Mucosa of descending colon (tissue), 3 donors: ENCODE measurements at regions not wholly inside any gene's neighbourhood (a gene's known extent, or its start where the extent isn't known, plus 50 kb on each side); places are given as distances from the start of the nearest gene placed in this dataset.

ENCODE experiments used
- ATAC-seq: fragments of 200-7000 bp; cut with Tn5 transposase; one replicate; pipeline ENCODE4 v1.9.1; 2020; ENCODE audit warnings: mild to moderate bottlenecking, moderate library complexity
- DNase-seq, 3 donors: peaks; one replicate each; pipeline ENCODE4 v3.0.0-alpha.2; 2020
- H3K36me3 ChIP-seq: fragments of 200-600 bp; one replicate; pipeline ENCODE4 v1.8.0; 2021; ENCODE audit warnings: low read depth, mild to moderate bottlenecking
- H3K4me1 ChIP-seq: fragments of 200-600 bp; one replicate; pipeline ENCODE4 v1.8.0; 2021; ENCODE audit warnings: low read depth, mild to moderate bottlenecking
- H3K4me3 ChIP-seq: fragments of 200-600 bp; one replicate; pipeline ENCODE4 v1.8.0; 2021; ENCODE audit warnings: mild to moderate bottlenecking
- H3K9me3 ChIP-seq: fragments of 200-600 bp; one replicate; pipeline ENCODE4 v1.8.0; 2021; ENCODE audit warnings: mild to moderate bottlenecking
- intact Hi-C, 2 donors: fragments of 100-400 bp; cut with DNase I in 1 of 2; cut with micrococcal nuclease in 1 of 2; formaldehyde crosslinking; loops; one replicate each; pipeline versions ENCODE4 v1.11.0 to v1.11.1; 2022; cut with DNase I, micrococcal nuclease
- TF ChIP-seq, protein P1 (sequence below): fragments of 200-600 bp; IDR thresholded peaks from one replicate; pipeline ENCODE4 v1.8.0; 2022; ENCODE audit warnings: antibody characterized with exemption, mild to moderate bottlenecking
- donor health status: DM: no; HTN: no; CAD: no; lungs with moderate emphysema.
- donor health status: DM: no; HTN: no; CAD: no.
- donor health status: DM: no; HTN: yes; CAD: no.

DNA sequence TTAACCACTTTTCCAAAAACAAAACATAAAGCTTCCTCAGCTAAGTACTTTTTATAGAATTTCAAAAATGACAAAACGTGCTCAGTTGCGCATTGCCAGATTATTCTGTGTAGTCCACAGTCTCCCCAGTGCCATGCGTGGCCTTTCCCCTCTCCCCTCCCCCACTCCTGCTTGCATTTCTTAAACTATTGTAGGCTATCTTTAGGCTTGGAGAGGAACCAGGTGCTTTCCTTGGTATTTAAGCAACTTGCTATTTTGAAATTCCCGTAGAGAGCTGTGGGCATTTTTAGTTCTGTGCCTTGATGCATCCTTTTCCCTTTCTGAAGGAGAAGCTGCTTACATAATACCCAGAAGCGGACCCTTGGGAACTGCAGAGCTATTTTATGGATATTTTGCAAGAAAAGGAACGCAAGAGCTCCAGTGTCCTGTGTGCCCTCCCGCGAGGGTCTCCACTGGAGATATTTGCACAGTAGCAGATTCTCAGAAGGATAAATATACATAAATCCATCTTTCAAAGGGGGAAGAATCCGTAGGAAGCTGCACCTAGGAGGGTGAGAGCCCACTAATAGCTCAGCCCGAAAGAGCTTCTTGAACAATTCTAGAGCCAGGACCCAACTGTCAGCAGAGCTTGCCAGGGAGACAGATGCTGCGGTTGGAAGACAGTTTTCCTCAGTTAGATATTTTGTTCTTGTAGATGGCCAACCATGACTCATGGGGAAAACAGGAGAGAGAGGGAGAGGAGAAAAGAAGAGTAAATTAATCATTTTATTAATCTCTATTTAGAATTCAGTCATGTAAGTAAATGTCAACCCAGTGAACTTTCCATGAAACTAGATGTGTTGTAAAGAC is 1298.3 kb upstream of the WWC1 start:
- H3K4me1 ChIP-seq: no peaks in the 10 kb centered on the region
- no peak overlapping the region for H3K4me3 ChIP-seq
- ATAC-seq: no peak
- intact Hi-C loops: no loop called here
- H3K9me3 ChIP-seq: no peaks in the 10 kb centered on the region
- peak in 1 of 3 donors; percentile 28 for DNase-seq
- TF ChIP-seq, protein P1, sequence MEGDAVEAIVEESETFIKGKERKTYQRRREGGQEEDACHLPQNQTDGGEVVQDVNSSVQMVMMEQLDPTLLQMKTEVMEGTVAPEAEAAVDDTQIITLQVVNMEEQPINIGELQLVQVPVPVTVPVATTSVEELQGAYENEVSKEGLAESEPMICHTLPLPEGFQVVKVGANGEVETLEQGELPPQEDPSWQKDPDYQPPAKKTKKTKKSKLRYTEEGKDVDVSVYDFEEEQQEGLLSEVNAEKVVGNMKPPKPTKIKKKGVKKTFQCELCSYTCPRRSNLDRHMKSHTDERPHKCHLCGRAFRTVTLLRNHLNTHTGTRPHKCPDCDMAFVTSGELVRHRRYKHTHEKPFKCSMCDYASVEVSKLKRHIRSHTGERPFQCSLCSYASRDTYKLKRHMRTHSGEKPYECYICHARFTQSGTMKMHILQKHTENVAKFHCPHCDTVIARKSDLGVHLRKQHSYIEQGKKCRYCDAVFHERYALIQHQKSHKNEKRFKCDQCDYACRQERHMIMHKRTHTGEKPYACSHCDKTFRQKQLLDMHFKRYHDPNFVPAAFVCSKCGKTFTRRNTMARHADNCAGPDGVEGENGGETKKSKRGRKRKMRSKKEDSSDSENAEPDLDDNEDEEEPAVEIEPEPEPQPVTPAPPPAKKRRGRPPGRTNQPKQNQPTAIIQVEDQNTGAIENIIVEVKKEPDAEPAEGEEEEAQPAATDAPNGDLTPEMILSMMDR: no peak
- no peaks in the 10 kb centered on the region for H3K36me3 ChIP-seq

DNA sequence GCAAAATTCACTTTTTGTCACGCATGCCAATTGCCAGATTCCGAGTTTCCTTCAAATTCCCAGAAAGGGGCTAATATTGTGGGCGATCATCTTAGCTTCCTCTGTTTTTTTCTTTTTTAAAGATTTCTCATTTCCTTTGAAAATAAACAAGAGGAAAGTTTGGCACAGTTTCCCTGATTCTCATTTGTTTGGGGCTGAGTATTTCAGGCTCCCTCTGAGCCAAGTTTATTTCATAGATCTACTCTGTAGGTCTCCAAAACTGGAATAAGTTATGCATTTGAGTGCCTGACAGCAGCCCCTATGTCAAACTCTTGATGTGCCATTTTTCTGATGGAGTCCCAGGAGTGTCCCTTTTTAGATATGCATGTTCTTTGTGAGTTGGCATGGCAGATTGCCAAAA is 1297.2 kb upstream of the WWC1 start:
- intact Hi-C loops: no loop called here
- Histone ChIP-seq H3K4me3 (no peak overlapping the region), H3K9me3 (no peaks in the 10 kb centered on the region), H3K36me3 (no peaks in the 10 kb centered on the region), H3K4me1 (no peaks in the 10 kb centered on the region)
- no peak for ATAC-seq
- DNase-seq: no peak
- TF ChIP-seq, protein P1: no peak

DNA sequence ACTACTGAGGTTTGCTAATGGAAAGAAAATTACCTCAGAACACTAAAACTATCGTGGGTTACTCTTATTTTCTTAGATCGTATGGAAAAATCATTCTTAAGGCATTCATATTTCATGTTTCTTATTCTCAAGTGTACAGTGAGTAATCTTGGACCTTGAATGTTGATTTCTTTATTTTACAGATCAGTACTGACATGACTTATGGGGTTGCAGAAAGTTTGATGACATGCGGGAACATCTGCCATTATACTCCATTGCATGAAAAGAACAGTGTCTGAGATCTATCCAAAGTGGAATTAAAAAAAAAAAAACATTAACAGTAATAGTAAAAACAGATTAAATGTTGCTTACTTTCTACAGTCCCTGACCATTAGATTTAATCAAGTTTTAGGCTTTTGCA is 1290.2 kb upstream of the WWC1 start:
- H3K9me3 ChIP-seq: no peaks in the 10 kb centered on the region
- intact Hi-C loops: no loop called here
- no peak overlapping the region for H3K4me3 ChIP-seq
- ATAC-seq (no peak), DNase-seq (no peak)
- H3K36me3 ChIP-seq: no peaks in the 10 kb centered on the region
- no peaks in the 10 kb centered on the region for H3K4me1 ChIP-seq
- TF ChIP-seq, protein P1: no peak

DNA sequence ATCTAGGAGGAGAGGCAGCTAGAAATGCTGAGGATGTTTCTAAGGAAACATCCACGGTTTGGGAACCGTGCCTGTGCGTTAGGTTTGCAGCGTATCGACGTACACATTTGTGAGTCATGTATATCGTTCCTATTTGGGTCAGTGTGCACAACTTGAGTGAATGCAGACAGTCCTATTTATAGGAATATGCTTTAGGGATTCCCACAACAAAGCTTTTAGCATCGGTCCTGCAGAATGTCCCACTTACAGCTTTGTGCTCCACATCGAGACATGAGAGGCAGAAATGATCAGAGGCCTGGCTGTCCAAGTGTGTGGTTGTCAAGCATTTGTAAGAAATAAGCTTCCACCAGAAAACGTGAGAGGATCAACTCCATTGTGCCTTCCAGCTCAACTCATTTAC is 1282.7 kb upstream of the WWC1 start:
- TF ChIP-seq, protein P1: no peak
- Histone ChIP-seq H3K4me3 (no peak overlapping the region), H3K36me3 (no peaks in the 10 kb centered on the region), H3K4me1 (peaks cover 5% of the 10 kb centered on the region), H3K9me3 (no peaks in the 10 kb centered on the region)
- no peak for ATAC-seq
- DNase-seq: no peak
- intact Hi-C loops: no loop called here

DNA sequence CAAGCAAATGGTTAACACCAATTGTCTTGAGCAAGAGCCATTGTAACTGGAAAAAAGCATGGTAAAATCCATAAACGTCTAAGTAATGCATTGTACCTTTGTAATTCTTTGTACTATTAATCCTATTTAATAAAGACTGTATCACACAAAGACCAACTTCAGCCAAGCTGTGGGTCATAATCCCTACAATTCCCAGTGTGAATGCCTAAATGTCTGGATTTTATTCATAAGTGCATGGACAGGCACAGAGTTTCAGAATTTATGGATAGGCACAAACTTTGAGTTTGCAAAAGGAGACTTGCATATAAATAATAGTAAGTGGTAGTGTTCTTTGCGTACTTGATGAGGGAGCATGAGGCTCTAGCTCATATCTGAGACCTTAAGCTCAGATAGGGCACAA is 1280.2 kb upstream of the WWC1 start:
- no peaks in the 10 kb centered on the region for H3K36me3 ChIP-seq
- H3K4me3 ChIP-seq: no peak overlapping the region
- peaks cover 5% of the 10 kb centered on the region for H3K4me1 ChIP-seq
- ATAC-seq (no peak), DNase-seq (no peak)
- TF ChIP-seq, protein P1: no peak
- no peaks in the 10 kb centered on the region for H3K9me3 ChIP-seq
- intact Hi-C loops: no loop called here
